OCI-LY1 (cell line): ENCODE measurements at regions not wholly inside any gene's neighbourhood (a gene's known extent, or its start where the extent isn't known, plus 50 kb on each side); places are given as distances from the start of the nearest gene placed in this dataset.

ENCODE experiments used
- CTCF ChIP-seq: fragments of 200-600 bp; sonication (generic), shearing (Covaris generic); IDR thresholded peaks from 2 replicates; pipeline ENCODE4 v1.5.1; 2017; ENCODE audit warnings: mild to moderate bottlenecking, antibody characterized with exemption, low read length, moderate library complexity, mixed read lengths
- EZH2 ChIP-seq: fragments of 200-600 bp; sonication (generic), shearing (Covaris generic); IDR thresholded peaks from 2 replicates; pipeline ENCODE4 v1.8.0; 2017; ENCODE audit warnings: borderline replicate concordance, mixed run types, mild to moderate bottlenecking, antibody characterized with exemption, low read length, moderate library complexity, mixed read lengths

- TF ChIP-seq CTCF (no peak), EZH2 (no peak)
Observed at GRCh38 chrX:96004386-96004785, 680.3 kb upstream of the DIAPH2 start.
